Endothelial cell of umbilical vein (primary cell): ENCODE measurements at regions not wholly inside any gene's neighbourhood (a gene's known extent, or its start where the extent isn't known, plus 50 kb on each side); places are given as distances from the start of the nearest gene placed in this dataset.

Experiments used
- BruUV-seq: library from RNA; stranded (reverse); fragments of 400-500 nt; replicated peaks from 2 replicates; lab custom pipeline; 2021; lab: Mats Ljungman, UMichigan
- CTCF ChIA-PET: fragments of 300-600, 350-600 bp; sonication (Branson Sonifier 250); formaldehyde crosslinking; loops from one replicate; lab custom pipeline; 2021; ENCODE audit warnings: antibody characterized with exemption, inconsistent platforms; lab: Charles Lee
- POLR2A ChIA-PET: fragments of 300-600, 350-600 bp; sonication (Branson Sonifier 250); formaldehyde crosslinking; loops from one replicate; lab custom pipeline; 2021; ENCODE audit warnings: antibody characterized with exemption, inconsistent platforms; lab: Charles Lee
- DNase-seq: peaks from one replicate; pipeline ENCODE4 v3.0.0-alpha.2; 2011; ENCODE audit warnings: low read depth, low spot score
- FAIRE-seq: peaks from 2 replicates; lab custom pipeline; 2011; peaks lifted over from hg19 to GRCh38; lab: Jason Lieb, UNC
- H2AFZ ChIP-seq: 2 replicates; pipeline ENCODE4 v1.6.0; 2012; ENCODE audit warnings: low read depth, low read length, control low read depth, inconsistent platforms
- H3K27ac ChIP-seq: 2 replicates; pipeline ENCODE4 v1.5.1; 2011; ENCODE audit warnings: low read depth, mild to moderate bottlenecking, control low read depth, low read length, moderate library complexity; ENCODE audit not compliant: insufficient read depth
- H3K27me3 ChIP-seq, 2 experiments: 2 replicates each; pipeline versions ENCODE4 v1.6.0 to v1.6.1; 2011; ENCODE audit warnings: low read length in 2 of 2, mixed read lengths in 1 of 2; ENCODE audit not compliant: control insufficient read depth in 2 of 2, insufficient read depth in 2 of 2
- H3K36me3 ChIP-seq, 2 experiments: 2 replicates in 1 of 2; 3 replicates in 1 of 2; pipeline ENCODE4 v1.5.1; 2011; ENCODE audit warnings: low read length in 2 of 2, mild to moderate bottlenecking in 1 of 2, moderate library complexity in 1 of 2; ENCODE audit not compliant: control insufficient read depth in 2 of 2, insufficient read depth in 2 of 2; ENCODE audit errors: extremely low read depth in 1 of 2
- H3K4me1 ChIP-seq: 3 replicates; pipeline ENCODE4 v1.5.1; 2011; ENCODE audit warnings: mild to moderate bottlenecking, low read length; ENCODE audit not compliant: control insufficient read depth, insufficient read depth; ENCODE audit errors: extremely low read depth
- H3K4me2 ChIP-seq: 2 replicates; pipeline ENCODE4 v1.6.1; 2011; ENCODE audit warnings: low read length, control low read depth, mixed read lengths; ENCODE audit not compliant: insufficient read depth
- H3K4me3 ChIP-seq, 3 experiments: fragments of 200-600 bp in 1 of 3; sonication (generic), shearing (Covaris generic) in 1 of 3; replicated peaks in 1 of 3; 2 replicates each; pipeline ENCODE4 v1.5.1; 2011 to 2016; ENCODE audit warnings: control low read depth in 3 of 3, low read length in 3 of 3, mild to moderate bottlenecking in 2 of 3, inconsistent platforms in 1 of 3, low read depth in 1 of 3, moderate library complexity in 1 of 3; ENCODE audit not compliant: insufficient read depth in 1 of 3
- H3K79me2 ChIP-seq: 2 replicates; pipeline ENCODE4 v1.6.0; 2012; ENCODE audit warnings: low read length, inconsistent platforms; ENCODE audit not compliant: control insufficient read depth, insufficient read depth
- H3K9ac ChIP-seq: replicated peaks from 2 replicates; pipeline ENCODE3; 2011; ENCODE audit warnings: low read length, control low read depth; ENCODE audit not compliant: insufficient read depth; ENCODE audit errors: extremely low read depth
- H3K9me1 ChIP-seq: replicated peaks from 3 replicates; pipeline ENCODE4 v1.6.0; 2011; ENCODE audit warnings: mild to moderate bottlenecking, low read length; ENCODE audit not compliant: control insufficient read depth, insufficient read depth; ENCODE audit errors: extremely low read depth
- H3K9me3 ChIP-seq: replicated peaks from 2 replicates; pipeline ENCODE4 v1.5.1; 2012; ENCODE audit warnings: low read length, inconsistent platforms; ENCODE audit not compliant: control insufficient read depth, insufficient read depth
- H4K20me1 ChIP-seq: replicated peaks from 2 replicates; pipeline ENCODE3; 2011; ENCODE audit warnings: mild to moderate bottlenecking, low read length; ENCODE audit not compliant: control insufficient read depth, insufficient read depth; ENCODE audit errors: extremely low read depth
- CTCF ChIP-seq, 2 donors: IDR thresholded peaks; 1 replicate in 1 of 2; 2 replicates in 1 of 2; pipeline ENCODE4 v1.5.1; 2011; ENCODE audit warnings: low read length in 2 of 2, mild to moderate bottlenecking in 2 of 2, moderate library complexity in 2 of 2, control low read depth in 1 of 2, inconsistent platforms in 1 of 2, low read depth in 1 of 2; ENCODE audit not compliant: insufficient read depth in 1 of 2; ENCODE audit errors: extremely low read depth in 1 of 2
- EZH2 ChIP-seq: IDR thresholded peaks from 2 replicates; pipeline ENCODE4 v1.6.1; 2012; ENCODE audit warnings: borderline replicate concordance, low read depth, mild to moderate bottlenecking, moderate library complexity, low read length, inconsistent platforms; ENCODE audit not compliant: severe bottlenecking
- GATA2 ChIP-seq: IDR thresholded peaks from 2 replicates; pipeline ENCODE4 v1.7.0; 2011; ENCODE audit warnings: low read depth, mild to moderate bottlenecking, moderate library complexity, mixed read lengths, low read length; ENCODE audit not compliant: insufficient read length, insufficient read depth
- JUN ChIP-seq: IDR thresholded peaks from 2 replicates; pipeline ENCODE4 v1.6.1; 2011; ENCODE audit warnings: borderline replicate concordance, low read depth; ENCODE audit not compliant: insufficient read length, insufficient read depth
- MYC ChIP-seq: IDR thresholded peaks from one replicate; pipeline ENCODE4 v1.6.1; 2011; ENCODE audit warnings: mild to moderate bottlenecking, low read depth, low read length
- POLR2A ChIP-seq: IDR thresholded peaks from 2 replicates; pipeline ENCODE4 v1.6.1; 2012; ENCODE audit warnings: low read depth, mild to moderate bottlenecking, control low read depth, low read length
- POLR2AphosphoS5 ChIP-seq: IDR thresholded peaks from 2 replicates; pipeline ENCODE4 v1.6.1; 2012; ENCODE audit warnings: low read depth, mild to moderate bottlenecking, control low read depth, low read length, moderate library complexity; ENCODE audit not compliant: insufficient read depth
- dilution Hi-C: fragments of 300-500 bp; cut with MboI; formaldehyde crosslinking; loops from one replicate; pipeline ENCODE4 v1.15.0; 2019; ENCODE audit warnings: low sequenced_read_pairs; ENCODE audit not compliant: extremely low pct_ligation_motif_present
- intact Hi-C: fragments of 100-400 bp; cut with micrococcal nuclease; formaldehyde crosslinking; loops from one replicate; pipeline ENCODE4 v1.10.0; 2022

DNA sequence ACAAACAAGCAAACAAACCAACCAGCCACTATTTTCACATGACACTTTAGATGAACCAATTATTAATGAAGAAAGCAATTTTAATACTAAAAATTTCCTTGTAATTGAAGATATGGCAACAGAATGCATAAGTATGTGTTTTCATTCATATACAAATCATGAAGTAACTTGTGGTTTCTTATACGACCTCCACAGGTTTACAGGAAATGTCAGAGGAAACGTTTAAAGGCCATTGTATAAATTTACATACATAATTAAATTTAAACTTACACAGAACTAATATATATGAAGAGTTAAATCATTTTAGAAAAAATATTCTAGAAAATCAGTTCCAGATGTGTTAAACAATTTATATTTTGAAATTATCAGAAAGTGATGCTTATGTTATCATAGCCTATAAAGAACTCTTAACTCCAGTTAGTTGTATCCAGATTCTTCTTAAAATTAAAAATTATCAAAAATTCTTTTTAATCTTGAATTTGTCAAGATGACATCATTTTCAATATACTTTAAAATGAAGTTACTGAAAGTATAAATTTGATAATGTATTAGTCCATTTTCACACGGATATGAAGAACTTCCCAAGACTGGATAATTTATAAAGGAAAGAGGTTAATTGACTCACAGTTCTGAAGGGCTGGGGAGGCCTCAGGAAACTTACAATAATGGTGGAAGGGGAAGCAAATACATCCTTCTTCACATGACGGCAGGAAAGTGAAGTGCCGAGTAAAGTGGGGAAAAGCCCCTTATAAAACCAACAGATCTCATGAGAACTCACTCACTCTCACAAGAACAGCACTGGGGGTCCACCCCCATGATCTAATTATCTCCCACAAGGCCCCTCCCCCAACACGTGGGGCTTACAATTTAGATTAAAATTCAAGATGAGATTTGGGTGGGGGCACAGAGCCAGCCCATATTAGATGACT, 192.0 kb downstream of the PIK3R1 start:
- Histone ChIP-seq H3K4me2 (no peak overlapping the region), H3K27ac (no peak overlapping the region), H3K9ac (no peak overlapping the region), H3K9me1 (no peaks in the 10 kb centered on the region), H3K4me3 (no peak overlapping the region), H3K79me2 (no peaks in the 10 kb centered on the region), H3K9me3 (no peaks in the 10 kb centered on the region), H2AFZ (no peak overlapping the region), H3K4me1 (no peaks in the 10 kb centered on the region), H3K36me3 (no peaks in the 10 kb centered on the region), H3K27me3 (no peaks in the 10 kb centered on the region), H4K20me1 (no peaks in the 10 kb centered on the region)
- FAIRE-seq (no peak), DNase-seq (no peak)
- intact Hi-C loops (no loop called here), dilution Hi-C loops (no loop called here)
- POLR2A ChIA-PET = no interaction called here
- no TSS peak for BruUV-seq
- CTCF ChIA-PET = interaction anchor here (0.7 to 1.4 kb wide), 2 partner anchors 8 to 12 kb away, joined by 3 read pairs; no protein-coding TSS in a partner anchor
- TF ChIP-seq JUN = no peak
- no peak for TF ChIP-seq CTCF (IDR thresholded peaks at IDR 0.05; ENCODE audit: extremely low read depth in 1 of 2, insufficient read depth in 1 of 2, low read depth in 1 of 2, low read length in 2 of 2)
- no peak for TF ChIP-seq POLR2A
- no peak for TF ChIP-seq GATA2
- TF ChIP-seq POLR2AphosphoS5 = no peak
- no peak for TF ChIP-seq EZH2
- no peak for TF ChIP-seq MYC
